ENCODE measurements at regions not wholly inside any gene's neighbourhood (a gene's known extent, or its start where the extent isn't known, plus 50 kb on each side); places are given as distances from the start of the nearest gene placed in this dataset.

- no peak for DNase-seq
Measured at GRCh38 chr9:13358128-13358527, 78.6 kb upstream of the MPDZ start.

DNA sequence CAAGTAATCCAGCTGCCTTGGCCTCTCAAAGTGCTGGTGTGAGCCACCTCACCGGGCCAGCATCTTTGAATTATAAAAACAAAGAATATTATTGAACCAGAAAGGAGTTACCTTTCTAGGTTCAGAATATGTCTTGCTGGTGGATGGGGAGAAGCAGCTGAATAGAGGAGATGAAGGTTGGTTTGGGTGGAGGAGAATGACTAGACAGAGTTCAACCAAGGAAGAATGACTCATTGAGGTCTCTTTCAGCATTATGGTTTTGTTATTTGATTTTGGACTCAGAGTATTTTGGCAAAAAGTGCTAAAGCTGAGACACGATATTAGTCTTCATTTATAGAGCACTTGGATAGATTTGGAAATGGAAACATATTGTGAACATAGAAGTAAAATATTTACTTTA, 75.2 kb upstream of the MPDZ start:
- DNase-seq = no peak

DNA sequence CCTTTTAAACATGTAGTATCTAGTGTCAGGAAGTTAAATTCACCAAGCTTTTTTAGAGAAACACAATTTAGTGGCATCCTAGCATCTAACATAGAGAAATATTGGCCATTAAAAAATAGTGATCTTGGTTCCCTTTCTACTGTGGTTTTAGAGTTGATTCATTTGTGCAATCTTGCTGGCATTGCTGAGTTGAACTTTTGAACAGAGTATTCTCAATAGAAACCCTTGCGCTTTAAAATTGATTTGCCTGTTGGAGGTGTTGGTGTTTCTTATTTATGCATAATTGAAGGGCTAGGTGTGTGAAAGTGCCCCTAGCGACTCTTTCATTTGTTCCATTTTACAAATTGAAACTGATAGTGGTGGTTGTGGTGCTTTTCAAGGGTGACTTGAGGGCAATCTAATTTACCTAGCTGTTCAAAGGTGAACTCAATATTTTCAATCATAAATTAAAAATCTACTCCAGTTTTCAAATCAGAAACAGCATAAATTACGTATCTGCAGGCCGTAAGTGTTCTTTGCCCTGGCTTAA, 73.0 kb upstream of the MPDZ start:
- no peak for DNase-seq

GRCh38 chr9:13351778-13352386, 72.4 kb upstream of the MPDZ start:
- DNase-seq = no peak

- no peak for DNase-seq
Measured at GRCh38 chr9:13332571-13332970, 53.1 kb upstream of the MPDZ start.

GRCh38 chr9:13331320-13331719, 51.8 kb upstream of the MPDZ start:
- DNase-seq = no peak

- DNase-seq = no peak
Measured at GRCh38 chr9:13330396-13331004, 51.0 kb upstream of the MPDZ start.

Measured in anterior cingulate cortex (tissue), 58 donors.